ENCODE measurements at regions not wholly inside any gene's neighbourhood (a gene's known extent, or its start where the extent isn't known, plus 50 kb on each side); places are given as distances from the start of the nearest gene placed in this dataset.

GRCh38 chr5:72615061-72615460 lies 107.9 kb upstream of the ZNF366 start:
- TF ChIP-seq CTCF (IDR thresholded peaks at IDR 0.05) (no peak), POLR2A (IDR thresholded peaks at IDR 0.05; ENCODE audit: low read depth) (no peak), POLR2AphosphoS5 (IDR thresholded peaks at IDR 0.05) (no peak), EP300 (IDR thresholded peaks at IDR 0.05) (no peak)

All from esophagus muscularis mucosa (tissue), 4 donors.